HepG2 (cell line): ENCODE measurements at regions not wholly inside any gene's neighbourhood (a gene's known extent, or its start where the extent isn't known, plus 50 kb on each side); places are given as distances from the start of the nearest gene placed in this dataset.

Experiments
- ATAC-seq: fragments of 200-7000 bp; cut with Tn5 transposase; 3 replicates; pipeline ENCODE4 v1.9.1; 2020; ENCODE audit warnings: mild to moderate bottlenecking, moderate library complexity
- BruUV-seq: library from RNA; stranded (reverse); fragments of 400-500 nt; replicated peaks from 2 replicates; lab custom pipeline; 2021; lab: Mats Ljungman, UMichigan
- CTCF ChIA-PET: fragments of 300-600 bp; formaldehyde crosslinking; extraction: SDS; loops from one replicate; lab custom pipeline; 2021; ENCODE audit warnings: low total read pairs, inconsistent platforms, low intra/inter-chr PET ratio; lab: Yijun Ruan, JAX
- POLR2A ChIA-PET: fragments of 350-600 bp; sonication (Branson Sonifier 250); formaldehyde crosslinking; loops from one replicate; lab custom pipeline; 2020; ENCODE audit warnings: antibody characterized with exemption, inconsistent platforms; lab: Yijun Ruan, JAX
- DNase-seq: peaks from one replicate; pipeline ENCODE4 v3.0.0-alpha.2; 2015; ENCODE audit warnings: low spot score
- FAIRE-seq: peaks from 3 replicates; lab custom pipeline; 2011; peaks lifted over from hg19 to GRCh38; lab: Jason Lieb, UNC
- H2AFZ ChIP-seq: one replicate; pipeline ENCODE4 v1.6.1; 2011; ENCODE audit warnings: low read length, inconsistent platforms
- H3K27ac ChIP-seq: fragments of 300-600 bp; 3 replicates; pipeline ENCODE4 v1.8.0; 2011; ENCODE audit warnings: mixed run types, mild to moderate bottlenecking, mixed read lengths, low read length, inconsistent platforms; ENCODE audit not compliant: insufficient read depth; ENCODE audit errors: extremely low read length
- H3K27me3 ChIP-seq, 2 experiments: fragments of 200-600 bp in 1 of 2; 2 replicates in 1 of 2; 3 replicates in 1 of 2; pipeline versions ENCODE4 v1.6.0 to v1.8.0; 2011; ENCODE audit warnings: low read length in 2 of 2, mild to moderate bottlenecking in 2 of 2, moderate library complexity in 2 of 2, inconsistent platforms in 1 of 2; ENCODE audit not compliant: insufficient read depth in 2 of 2, control insufficient read depth in 1 of 2
- H3K36me3 ChIP-seq, 2 experiments: fragments of 200-600 bp in 1 of 2; replicated peaks in 1 of 2; 2 replicates in 1 of 2; 3 replicates in 1 of 2; pipeline versions ENCODE4 v1.5.1 to v1.8.0; 2011; ENCODE audit warnings: low read length in 2 of 2, inconsistent platforms in 1 of 2; ENCODE audit not compliant: insufficient read depth in 2 of 2, control insufficient read depth in 1 of 2
- H3K4me1 ChIP-seq: 2 replicates; pipeline ENCODE4 v1.5.1; 2012; ENCODE audit warnings: low read length, inconsistent platforms; ENCODE audit not compliant: insufficient read depth
- H3K4me2 ChIP-seq: 2 replicates; pipeline ENCODE4 v1.6.0; 2011; ENCODE audit warnings: low read depth, low read length, inconsistent platforms
- H3K4me3 ChIP-seq, 3 experiments: fragments of 200-600 bp in 1 of 3; sonication (generic), shearing (Covaris generic) in 1 of 3; replicated peaks in 1 of 3; 2 replicates each; pipeline ENCODE4 v1.5.1; 2011 to 2016; ENCODE audit warnings: low read length in 3 of 3, inconsistent platforms in 2 of 3, low read depth in 2 of 3, mild to moderate bottlenecking in 2 of 3, control low read depth in 1 of 3, mixed read lengths in 1 of 3; ENCODE audit not compliant: insufficient read depth in 1 of 3
- H3K79me2 ChIP-seq: one replicate; pipeline ENCODE4 v1.6.1; 2011; ENCODE audit warnings: low read length, inconsistent platforms; ENCODE audit not compliant: insufficient read depth
- H3K9ac ChIP-seq: 2 replicates; pipeline ENCODE4 v1.6.0; 2011; ENCODE audit warnings: mild to moderate bottlenecking, low read depth, low read length, inconsistent platforms; ENCODE audit not compliant: insufficient read depth
- H3K9me3 ChIP-seq: 2 replicates; pipeline ENCODE4 v1.5.1; 2012; ENCODE audit warnings: mild to moderate bottlenecking, low read length
- H4K20me1 ChIP-seq: 2 replicates; pipeline ENCODE4 v1.6.0; 2011; ENCODE audit warnings: inconsistent platforms, mild to moderate bottlenecking, low read length, moderate library complexity; ENCODE audit not compliant: insufficient read depth
- ATF2 ChIP-seq: sonication (generic); formaldehyde crosslinking; IDR thresholded peaks from 2 replicates; pipeline ENCODE4 v1.4.0; 2020; ENCODE audit warnings: missing genetic modification reagents
- CBFB ChIP-seq: sonication (generic); formaldehyde crosslinking; IDR thresholded peaks from 2 replicates; pipeline ENCODE4 v1.4.0; 2020; ENCODE audit warnings: missing genetic modification reagents
- CBX2 ChIP-seq, 2 experiments: fragments of 200-600 bp in 1 of 2; sonication (generic); formaldehyde crosslinking in 1 of 2; IDR thresholded peaks; 2 replicates each; pipeline versions ENCODE4 v1.7.0 to v1.8.1; 2018 to 2022; ENCODE audit warnings: low read depth in 2 of 2, low read length in 1 of 2, mild to moderate bottlenecking in 1 of 2, missing genetic modification reagents in 1 of 2
- CHCHD3 ChIP-seq: sonication (generic); formaldehyde crosslinking; IDR thresholded peaks from 2 replicates; pipeline ENCODE4 v1.8.0; 2022; ENCODE audit warnings: mild to moderate bottlenecking, missing genetic modification reagents, moderate library complexity
- DNMT3B ChIP-seq: conservative IDR thresholded peaks from 2 replicates; pipeline ENCODE4 v1.6.1; 2016; ENCODE audit warnings: missing biosample characterization, control low read depth
- FUBP1 ChIP-seq: sonication (generic); formaldehyde crosslinking; IDR thresholded peaks from 2 replicates; pipeline ENCODE4 v1.5.1; 2020; ENCODE audit warnings: missing genetic modification reagents, mild to moderate bottlenecking, borderline replicate concordance
- MAFK ChIP-seq, 2 experiments: IDR thresholded peaks in 1 of 2; conservative IDR thresholded peaks in 1 of 2; 2 replicates each; pipeline ENCODE4 v1.6.1; 2011; ENCODE audit warnings: improper control_type of control experiment in 2 of 2, low read length in 2 of 2
- SMARCC2 ChIP-seq: fragments of 450-650 bp; IDR thresholded peaks from 2 replicates; pipeline ENCODE4 v1.6.1; 2017; ENCODE audit warnings: antibody characterized with exemption, mild to moderate bottlenecking
- STAT6 ChIP-seq: sonication (generic); formaldehyde crosslinking; IDR thresholded peaks from 2 replicates; pipeline ENCODE4 v1.4.0; 2020; ENCODE audit warnings: missing genetic modification reagents, mild to moderate bottlenecking, borderline replicate concordance
- ZNF282 ChIP-seq: fragments of 450-650 bp; IDR thresholded peaks from 2 replicates; pipeline ENCODE4 v1.6.1; 2018; ENCODE audit not compliant: partially characterized antibody
- ZNF629 ChIP-seq: sonication (generic); formaldehyde crosslinking; conservative IDR thresholded peaks from 2 replicates; pipeline ENCODE4 v1.5.0; 2020; ENCODE audit warnings: missing genetic modification reagents
- ZZZ3 ChIP-seq: sonication (generic); formaldehyde crosslinking; IDR thresholded peaks from 2 replicates; pipeline ENCODE4 v1.4.0; 2020; ENCODE audit warnings: missing genetic modification reagents, mild to moderate bottlenecking, borderline replicate concordance
- WGBS: methylation state at CpG from one replicate; pipeline ENCODE4 v1.1.6; 2017; ENCODE audit warnings: low lambda C conversion rate; 5-methylcytosine and 5-hydroxymethylcytosine counted together
- in situ Hi-C: cut with HindIII; loops from 2 replicates; pipeline ENCODE4 v1.10.0; 2017; ENCODE audit warnings: low pct_unique_long_range_greater_than_20kb; ENCODE audit not compliant: extremely low pct_ligation_motif_present
- intact Hi-C: fragments of 100-400 bp; cut with micrococcal nuclease; formaldehyde crosslinking; loops from one replicate; pipeline ENCODE4 v1.10.0; 2022; ENCODE audit not compliant: unreplicated experiment

GRCh38 chr6:55047451-55048044 is 126.8 kb upstream of the HCRTR2 start:
- WGBS = 2% methylated on average over 2 of the region's 2 CpGs
- Histone ChIP-seq H3K4me3 (no peak overlapping the region), H4K20me1 (no peaks in the 10 kb centered on the region), H2AFZ (no peak overlapping the region), H3K4me1 (no peaks in the 10 kb centered on the region), H3K27ac (no peak overlapping the region), H3K9ac (no peak overlapping the region), H3K4me2 (no peak overlapping the region), H3K27me3 (no peaks in the 10 kb centered on the region), H3K9me3 (no peaks in the 10 kb centered on the region), H3K79me2 (no peaks in the 10 kb centered on the region), H3K36me3 (no peaks in the 10 kb centered on the region)
- POLR2A ChIA-PET = no interaction called here
- CTCF ChIA-PET = no interaction called here
- FAIRE-seq (no peak), DNase-seq (no peak), ATAC-seq (no peak)
- in situ Hi-C loops = no loop called here
- TF ChIP-seq CBFB (CRISPR knock-in tag) (no peak), ZNF629 (CRISPR knock-in tag) (no peak), STAT6 (CRISPR knock-in tag) (no peak)
- no TSS peak for BruUV-seq
- intact Hi-C loops = no loop called here

- H3K9ac ChIP-seq = no peak overlapping the region
- no peak overlapping the region for H3K4me2 ChIP-seq
- no peak overlapping the region for H2AFZ ChIP-seq
- WGBS = 2% methylated on average over 1 of the region's 1 CpG
- DNase-seq = no peak
- CTCF ChIA-PET = no interaction called here
- H4K20me1 ChIP-seq = no peaks in the 10 kb centered on the region
- H3K36me3 ChIP-seq = no peaks in the 10 kb centered on the region
- intact Hi-C loops = no loop called here
- no TSS peak for BruUV-seq
- no peaks in the 10 kb centered on the region for H3K79me2 ChIP-seq
- H3K27ac ChIP-seq = no peak overlapping the region
- H3K9me3 ChIP-seq = no peaks in the 10 kb centered on the region
- no peak for FAIRE-seq
- POLR2A ChIA-PET = no interaction called here
- in situ Hi-C loops = no loop called here
- ATAC-seq = no peak
- H3K4me1 ChIP-seq = no peaks in the 10 kb centered on the region
- no peak overlapping the region for H3K4me3 ChIP-seq
- H3K27me3 ChIP-seq = no peaks in the 10 kb centered on the region; a peak in 1 of 5 replicates
- TF ChIP-seq ZNF282 (no peak), SMARCC2 (no peak), CHCHD3 (CRISPR knock-in tag) (no peak), FUBP1 (CRISPR knock-in tag) (no peak), DNMT3B (no peak), MAFK (conservative IDR thresholded peaks at IDR 0.05 in 1 of 2, IDR thresholded peaks at IDR 0.05 in 1 of 2; ENCODE audit: low read length in 2 of 2) (no peak), CBX2 (IDR thresholded peaks at IDR 0.05; ENCODE audit: low read depth, low read length) (no peak), CBX2 (CRISPR knock-in tag; IDR thresholded peaks at IDR 0.05; ENCODE audit: low read depth) (no peak), ZZZ3 (CRISPR knock-in tag) (no peak), ATF2 (CRISPR knock-in tag) (no peak)
Observed at GRCh38 chr6:55049866-55050265, 124.4 kb upstream of the HCRTR2 start.
